Mucosa of gallbladder (tissue), 1 donor: ENCODE measurements at regions not wholly inside any gene's neighbourhood (a gene's known extent, or its start where the extent isn't known, plus 50 kb on each side); places are given as distances from the start of the nearest gene placed in this dataset.
"Not testable (repeated sequence)": the region's sequence is repeated elsewhere in the genome, so short reads cannot be mapped to it uniquely, and the experiment has no call there.

Experiments used
- DNase-seq: peaks from one replicate; pipeline ENCODE4 v3.0.0-alpha.2; 2020; ENCODE audit warnings: low spot score
- donor health status: DM: no; HTN: no; CAD: no.

GRCh38 chr7:153190452-153190851 lies 430.9 kb downstream of the ACTR3B start:
- no peak for DNase-seq

DNA sequence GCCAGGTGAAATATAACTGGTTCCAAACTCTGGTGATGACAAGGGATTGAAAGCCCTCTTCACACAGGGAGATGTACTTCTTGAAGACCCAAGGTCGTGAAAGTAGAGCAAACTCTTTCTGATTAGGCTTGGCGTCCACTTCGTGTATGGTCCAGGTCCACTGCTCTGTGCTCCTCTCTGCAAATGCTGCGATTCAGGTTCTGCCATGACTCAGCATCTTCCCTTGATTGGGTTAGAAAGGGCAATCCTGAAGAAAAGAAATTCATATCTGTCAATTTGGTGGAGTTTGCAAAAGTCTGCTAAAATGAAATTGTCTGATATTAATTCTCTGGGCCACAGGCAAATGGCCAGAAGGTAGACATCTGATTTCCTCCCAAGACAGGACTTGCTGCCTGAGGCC lies 431.4 kb downstream of the ACTR3B start:
- no peak for DNase-seq

DNA sequence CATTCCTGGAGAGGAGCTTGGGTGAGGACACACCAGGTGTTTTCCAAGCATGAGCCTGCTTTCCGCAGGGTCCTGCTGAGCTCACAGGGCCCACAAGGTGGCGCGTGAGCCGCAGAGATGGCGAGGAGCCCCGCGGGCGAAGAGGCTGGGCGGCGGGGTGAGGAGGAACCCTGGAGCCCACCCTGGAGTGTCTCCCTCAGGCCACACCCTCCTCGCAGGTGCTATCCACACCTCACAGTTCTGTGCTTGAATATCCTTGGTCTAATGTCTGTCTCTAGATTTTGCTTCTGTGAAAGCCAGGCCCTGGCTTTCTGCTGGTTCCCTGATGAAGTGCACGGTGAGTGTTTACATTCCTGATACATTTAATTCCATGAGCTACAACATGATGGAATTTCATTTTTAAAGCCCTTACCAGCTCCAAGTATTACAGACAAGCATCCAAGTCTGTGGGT lies 433.6 kb downstream of the ACTR3B start:
- DNase-seq, result no peak

- no peak for DNase-seq
These were observed 457.5 kb downstream of the ACTR3B start for GRCh38 chr7:153217032-153217431.

GRCh38 chr7:153224890-153225289 lies 465.3 kb downstream of the ACTR3B start:
- no peak for DNase-seq

DNA sequence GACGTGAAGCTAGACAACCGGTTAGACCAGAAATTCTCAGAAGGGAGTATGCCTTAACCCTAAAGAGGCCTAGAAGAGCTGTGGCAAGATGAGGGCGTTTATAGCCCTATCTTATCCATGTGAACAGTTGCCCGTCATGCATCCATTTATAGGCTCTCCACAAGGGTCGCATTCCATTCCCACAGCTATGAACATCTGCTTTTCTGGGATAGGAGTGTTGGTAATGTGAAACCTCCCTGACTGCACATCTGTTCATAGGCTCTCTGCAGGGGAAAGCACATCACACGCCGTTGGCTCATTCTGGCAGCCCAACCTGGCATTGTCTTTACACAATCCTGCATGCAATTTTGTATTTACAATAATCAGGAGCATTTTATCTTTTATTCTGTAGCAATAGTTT lies 485.6 kb downstream of the ACTR3B start:
- not testable (repeated sequence) for DNase-seq

DNA sequence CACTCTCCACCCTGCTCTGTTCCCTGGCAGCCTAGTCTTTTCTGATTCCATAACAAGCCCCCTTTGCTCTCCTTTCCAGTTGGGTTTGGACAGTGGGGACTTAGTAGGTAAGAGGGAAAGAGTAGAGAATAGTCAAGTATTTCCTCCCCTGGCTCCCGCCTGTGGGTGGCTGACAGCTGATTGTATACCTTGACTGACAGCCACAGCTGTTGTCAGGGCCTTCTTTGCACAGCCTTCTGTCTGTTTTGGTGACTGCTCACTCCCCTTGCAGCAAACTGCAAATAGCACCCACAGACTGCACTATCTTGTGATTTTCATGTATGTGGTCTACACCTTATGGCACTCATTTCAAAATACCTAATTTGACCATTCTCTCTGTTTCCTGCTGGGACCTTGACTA lies 486.3 kb downstream of the ACTR3B start:
- no peak for DNase-seq

DNA sequence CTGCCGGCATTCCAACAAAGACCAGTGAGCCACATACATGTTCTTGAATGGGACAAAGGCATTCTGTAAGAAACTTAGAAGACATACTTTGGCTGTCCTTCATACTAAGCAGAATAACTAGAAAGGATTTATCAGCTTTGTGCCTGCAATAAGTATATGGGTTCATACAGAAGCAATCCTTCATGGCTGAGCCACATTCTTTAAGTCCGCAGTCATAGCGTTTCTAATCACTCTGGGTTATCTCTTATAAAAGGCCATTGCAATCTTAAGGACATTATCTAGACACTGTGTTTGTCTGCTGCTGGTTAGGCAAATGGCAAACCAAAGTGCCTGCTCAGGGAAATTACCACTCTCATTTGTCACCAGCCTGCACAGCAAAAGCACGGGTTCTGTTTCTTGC lies 488.4 kb downstream of the ACTR3B start:
- DNase-seq, result no peak

DNA sequence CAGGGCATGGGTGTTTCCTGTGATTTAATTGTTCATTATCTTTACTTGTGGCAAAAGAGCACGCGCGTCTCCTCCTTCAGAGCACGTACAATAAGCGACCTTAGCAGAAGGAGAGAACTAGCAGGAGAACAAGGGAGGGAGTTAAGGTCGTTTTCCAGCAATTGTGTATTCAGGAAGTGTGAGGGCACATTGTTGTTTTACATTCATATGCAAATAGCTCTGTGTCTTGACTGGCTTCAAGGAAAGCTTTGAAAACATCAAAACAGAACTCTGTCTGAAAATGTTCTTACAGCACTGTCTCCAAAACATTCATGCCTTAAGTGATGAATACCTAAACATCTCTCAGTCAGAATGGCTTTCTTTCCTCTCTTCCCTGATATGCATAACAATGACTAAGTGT lies 499.1 kb downstream of the ACTR3B start:
- DNase-seq, result no peak

DNA sequence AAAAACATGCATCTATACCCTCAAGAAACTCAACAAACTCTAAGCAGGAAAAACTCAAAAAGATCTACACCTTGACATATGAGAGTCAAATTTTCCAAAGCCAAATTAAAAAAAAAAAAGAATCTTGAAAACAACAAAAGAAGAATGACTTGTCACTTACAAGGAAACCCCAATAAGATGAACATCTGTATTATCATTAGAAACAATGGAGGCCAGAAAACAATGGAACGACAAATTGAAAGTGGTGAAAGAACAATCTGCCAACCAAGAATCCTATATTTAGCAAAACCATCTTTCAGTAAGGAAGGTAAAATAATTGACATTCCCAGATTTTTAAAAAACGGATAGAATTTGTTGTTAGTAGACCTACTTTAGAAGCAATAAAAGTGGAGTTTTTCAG lies 516.8 kb downstream of the ACTR3B start:
- no peak for DNase-seq

DNA sequence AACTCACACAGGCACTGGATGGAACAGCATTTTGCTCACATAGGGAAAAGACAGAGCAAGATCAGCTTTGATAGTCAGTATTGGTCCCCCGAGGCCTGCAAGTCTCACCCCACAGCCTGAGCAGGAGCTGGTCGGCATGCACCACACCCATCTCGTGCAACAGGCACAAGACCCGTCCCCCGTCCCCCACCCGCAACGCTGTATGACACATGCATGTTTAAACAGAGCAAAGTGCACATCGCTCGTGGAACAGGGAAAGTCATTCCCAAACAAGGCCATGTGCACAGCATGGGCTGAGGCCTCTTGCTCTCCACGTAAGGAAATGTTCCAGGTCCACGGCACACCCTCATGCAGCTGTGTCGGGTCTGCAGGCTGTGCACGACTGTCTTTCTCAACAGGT lies 527.2 kb downstream of the ACTR3B start:
- no peak for DNase-seq

- DNase-seq, result no peak
These were observed 530.5 kb downstream of the ACTR3B start for GRCh38 chr7:153290066-153290465.

GRCh38 chr7:153297141-153297540 lies 537.6 kb downstream of the ACTR3B start:
- DNase-seq, result peak; percentile 12

GRCh38 chr7:153301936-153302335 lies 542.4 kb downstream of the ACTR3B start:
- DNase-seq, result no peak

DNA sequence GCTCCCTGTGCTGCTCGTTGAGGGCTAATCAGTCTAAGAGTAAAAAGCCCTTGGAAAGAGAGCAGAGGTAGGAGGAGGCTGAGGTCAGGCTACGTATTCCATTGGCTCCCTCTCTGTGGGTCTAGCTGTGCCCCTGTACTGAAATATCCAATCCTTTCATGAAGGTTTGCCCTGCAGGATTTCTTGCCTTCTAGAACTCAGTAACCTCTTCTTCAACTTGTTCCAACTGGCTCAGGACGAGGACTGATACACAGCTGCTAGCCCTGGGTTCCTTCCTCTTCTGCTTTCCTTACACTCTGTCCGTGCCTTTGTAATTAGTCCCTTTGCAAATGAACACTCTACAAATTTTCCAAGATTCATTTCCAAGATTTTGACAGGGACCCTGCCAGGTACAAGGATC lies 560.5 kb downstream of the ACTR3B start:
- no peak for DNase-seq

- DNase-seq, result no peak
These were observed 561.1 kb downstream of the ACTR3B start for GRCh38 chr7:153320681-153321080.

DNA sequence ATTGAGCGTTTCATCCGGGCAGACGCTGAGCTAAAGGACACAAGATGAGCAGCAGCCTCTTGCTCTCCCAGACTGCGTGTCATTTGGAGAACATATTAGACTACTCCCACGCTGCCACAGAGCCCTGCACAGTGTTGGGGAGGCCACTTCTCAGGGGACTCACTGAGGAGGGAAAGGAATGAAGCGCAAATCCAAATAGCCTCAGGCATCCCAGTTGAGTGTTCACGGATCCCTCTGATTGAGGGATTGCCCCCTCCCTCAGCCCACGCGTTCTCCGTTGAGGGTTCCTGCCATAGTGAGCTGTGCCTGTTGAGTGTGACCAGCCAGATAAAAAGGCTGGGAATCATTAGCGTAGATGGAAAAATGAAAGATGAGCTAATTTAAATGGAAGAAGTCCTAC lies 563.4 kb downstream of the ACTR3B start:
- no peak for DNase-seq

DNA sequence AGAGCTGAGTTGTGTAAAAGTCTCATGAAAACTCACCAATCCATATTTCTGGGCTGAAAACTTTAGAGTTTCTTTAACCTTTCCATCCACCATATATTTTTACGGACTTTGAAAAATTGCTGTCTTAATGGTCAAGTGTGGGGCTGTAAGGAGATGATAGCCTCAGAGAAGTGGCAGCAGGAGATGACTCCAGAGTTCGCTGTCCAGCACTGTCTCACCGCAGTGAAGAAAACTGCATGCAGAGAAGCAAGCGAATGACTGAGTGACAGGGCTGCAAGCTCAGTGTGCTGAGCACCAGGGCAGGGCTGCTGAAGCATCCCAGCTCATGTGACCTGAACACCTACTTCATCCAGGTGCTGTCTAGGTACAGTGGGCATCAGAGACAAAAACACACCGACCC lies 564.5 kb downstream of the ACTR3B start:
- no peak for DNase-seq

GRCh38 chr7:153327683-153328082 lies 568.1 kb downstream of the ACTR3B start:
- no peak for DNase-seq

DNA sequence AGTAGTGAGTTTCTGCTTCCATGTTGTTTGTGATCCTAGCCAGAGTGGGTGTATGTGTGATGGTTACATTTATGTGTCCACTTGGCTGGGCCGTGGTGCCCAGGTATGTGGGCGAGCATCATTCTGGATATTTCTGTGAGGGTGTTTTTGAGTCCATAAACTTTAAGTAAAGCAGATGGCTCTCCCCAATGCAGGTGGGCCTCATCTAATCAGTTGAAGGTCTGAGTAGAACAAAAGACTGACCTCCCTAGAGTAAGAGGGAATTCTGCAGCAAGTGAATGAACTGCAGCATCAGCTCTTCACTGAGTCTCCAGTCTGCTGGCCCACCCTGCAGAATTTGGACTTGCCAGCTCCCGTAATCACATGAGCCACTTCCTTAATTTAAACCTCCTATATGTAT lies 571.9 kb downstream of the ACTR3B start:
- DNase-seq, result no peak

GRCh38 chr7:153354071-153354470 lies 594.5 kb downstream of the ACTR3B start:
- no peak for DNase-seq

DNA sequence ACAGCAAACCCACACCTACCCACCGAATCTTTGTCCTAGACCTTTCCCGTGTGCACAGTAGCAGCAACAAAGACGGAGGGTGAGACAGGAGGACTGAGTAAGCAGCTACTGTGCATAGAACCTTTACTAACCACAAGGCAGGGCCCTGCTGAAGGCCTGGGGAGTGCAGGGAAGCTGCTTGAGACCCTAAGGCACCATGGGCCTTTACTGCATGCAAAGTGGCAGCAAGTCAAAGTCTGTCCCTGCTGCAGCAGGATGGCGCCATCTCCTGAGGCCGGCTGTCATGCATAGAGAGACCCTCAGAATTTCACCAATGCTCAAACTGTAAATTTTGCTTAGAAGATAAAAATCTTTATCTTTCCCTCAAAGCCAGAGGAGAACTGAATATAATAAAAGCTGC lies 610.5 kb downstream of the ACTR3B start:
- no peak for DNase-seq

GRCh38 chr7:153380636-153381035 lies 621.1 kb downstream of the ACTR3B start:
- DNase-seq, result no peak

DNA sequence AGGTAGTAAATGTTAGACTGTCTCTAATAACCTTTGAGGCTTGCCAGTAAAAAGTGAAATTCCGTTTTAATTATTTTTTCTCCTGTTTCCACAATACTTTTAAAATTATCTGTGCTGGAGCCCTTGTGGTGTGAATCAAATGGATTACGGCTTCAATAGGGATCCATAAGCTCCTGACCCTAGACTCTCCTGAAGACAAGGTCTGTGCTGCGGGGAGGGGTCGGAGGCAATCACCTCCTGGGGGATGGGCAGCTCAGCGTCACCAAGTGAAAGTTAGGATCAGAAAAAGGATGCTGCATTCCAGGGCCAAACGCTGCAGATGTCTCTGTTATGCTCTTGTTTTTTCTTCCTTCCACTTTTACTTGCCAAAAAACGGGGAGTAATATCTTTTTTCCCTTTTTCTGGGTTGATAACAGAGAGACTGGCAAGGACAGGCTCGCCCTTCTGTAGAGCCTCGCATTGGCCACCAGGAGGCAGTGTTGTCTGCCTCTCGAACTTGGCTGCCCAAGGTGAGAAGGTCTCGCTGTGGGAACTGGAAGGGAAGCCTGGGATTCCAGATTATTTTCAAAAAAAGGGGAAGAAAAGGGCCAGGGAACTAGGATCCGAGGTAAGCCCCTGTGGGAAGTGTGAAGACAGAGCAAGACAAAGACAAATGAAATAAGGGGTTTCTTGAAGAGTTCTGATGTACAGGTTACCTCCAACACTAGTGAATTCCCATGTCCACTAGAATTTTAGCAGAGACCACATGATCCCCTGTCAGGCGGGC lies 621.9 kb downstream of the ACTR3B start:
- DNase-seq, result no peak
